ENCODE measurements at regions not wholly inside any gene's neighbourhood (a gene's known extent, or its start where the extent isn't known, plus 50 kb on each side); places are given as distances from the start of the nearest gene placed in this dataset.

DNA sequence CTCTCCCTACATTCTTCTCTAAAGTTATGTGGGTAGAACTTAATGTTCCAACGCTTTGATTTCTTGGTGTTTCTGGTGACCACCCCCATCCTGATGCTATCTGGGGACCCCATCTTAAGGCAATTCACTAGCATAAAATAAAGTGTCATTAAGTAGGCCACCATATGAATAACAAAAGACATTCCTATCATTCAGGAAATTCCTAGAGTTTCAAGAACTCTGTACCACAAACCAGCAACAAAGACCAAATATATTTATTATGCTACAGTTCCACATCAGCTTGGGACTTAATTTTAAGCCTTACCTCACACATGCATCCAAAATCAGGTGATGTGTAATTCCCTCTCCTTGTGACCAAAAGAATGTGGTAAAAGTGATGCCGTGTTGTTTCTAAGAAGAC lies 254.6 kb upstream of the LRRC4C start:
- TF ChIP-seq, protein P1, sequence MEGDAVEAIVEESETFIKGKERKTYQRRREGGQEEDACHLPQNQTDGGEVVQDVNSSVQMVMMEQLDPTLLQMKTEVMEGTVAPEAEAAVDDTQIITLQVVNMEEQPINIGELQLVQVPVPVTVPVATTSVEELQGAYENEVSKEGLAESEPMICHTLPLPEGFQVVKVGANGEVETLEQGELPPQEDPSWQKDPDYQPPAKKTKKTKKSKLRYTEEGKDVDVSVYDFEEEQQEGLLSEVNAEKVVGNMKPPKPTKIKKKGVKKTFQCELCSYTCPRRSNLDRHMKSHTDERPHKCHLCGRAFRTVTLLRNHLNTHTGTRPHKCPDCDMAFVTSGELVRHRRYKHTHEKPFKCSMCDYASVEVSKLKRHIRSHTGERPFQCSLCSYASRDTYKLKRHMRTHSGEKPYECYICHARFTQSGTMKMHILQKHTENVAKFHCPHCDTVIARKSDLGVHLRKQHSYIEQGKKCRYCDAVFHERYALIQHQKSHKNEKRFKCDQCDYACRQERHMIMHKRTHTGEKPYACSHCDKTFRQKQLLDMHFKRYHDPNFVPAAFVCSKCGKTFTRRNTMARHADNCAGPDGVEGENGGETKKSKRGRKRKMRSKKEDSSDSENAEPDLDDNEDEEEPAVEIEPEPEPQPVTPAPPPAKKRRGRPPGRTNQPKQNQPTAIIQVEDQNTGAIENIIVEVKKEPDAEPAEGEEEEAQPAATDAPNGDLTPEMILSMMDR (conservative IDR thresholded peaks at IDR 0.05; ENCODE audit: low read length): no peak
- TF ChIP-seq EZH2phosphoT487 (IDR thresholded peaks at IDR 0.05; ENCODE audit: borderline replicate concordance, low read depth, low read length): no peak

All from OCI-LY7 (cell line).